Right ventricle myocardium superior (tissue), 1 donor: ENCODE measurements at regions not wholly inside any gene's neighbourhood (a gene's known extent, or its start where the extent isn't known, plus 50 kb on each side); places are given as distances from the start of the nearest gene placed in this dataset.

Experiments used
- ATAC-seq: fragments of 200-7000 bp; cut with Tn5 transposase; one replicate; pipeline ENCODE4 v1.9.1; 2020; ENCODE audit warnings: mild to moderate bottlenecking; ENCODE audit not compliant: poor library complexity
- DNase-seq: peaks from one replicate; pipeline ENCODE4 v3.0.0-alpha.2; 2020
- intact Hi-C: fragments of 100-400 bp; cut with DNase I; formaldehyde crosslinking; loops from one replicate; pipeline ENCODE4 v1.11.2; 2022
- donor health status: DM: no; HTN: yes; CAD: no; lungs with severe emphysema.

DNA sequence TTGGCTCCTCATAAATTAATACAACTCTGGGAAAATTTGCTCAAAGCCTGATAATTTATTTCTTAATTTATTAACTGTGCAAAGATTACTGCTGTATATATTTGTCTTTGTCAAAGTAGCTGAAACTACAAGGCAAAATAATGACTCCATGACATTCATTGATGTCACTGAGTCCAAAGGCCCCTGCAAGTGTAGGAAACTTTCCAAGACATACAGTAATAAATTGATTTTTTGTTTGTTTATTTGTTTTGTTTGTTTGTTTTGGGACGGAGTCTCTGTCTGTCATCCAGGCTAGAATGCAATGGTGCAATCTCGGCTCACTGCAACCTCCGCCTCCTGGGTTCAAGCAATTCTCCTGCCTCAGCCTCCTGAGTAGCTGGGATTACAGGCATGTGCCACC lies 96.8 kb upstream of the LPP start:
- ATAC-seq (no peak), DNase-seq (no peak)
- intact Hi-C loops: loop anchor here (10.0 kb wide), 1 partner anchor 98 kb away; the partner anchor contains the start of gene LPP

GRCh38 chr3:188058569-188059184 lies 95.3 kb upstream of the LPP start:
- DNase-seq: no peak
- intact Hi-C loops: loop anchor here (10.0 kb wide), 1 partner anchor 96 kb away; the partner anchor contains the start of gene LPP
- ATAC-seq: no peak

GRCh38 chr3:188059351-188059750 lies 94.6 kb upstream of the LPP start:
- DNase-seq: no peak
- ATAC-seq: no peak
- intact Hi-C loops: loop anchor here (10.0 kb wide), 1 partner anchor 95 kb away; the partner anchor contains the start of gene LPP

DNA sequence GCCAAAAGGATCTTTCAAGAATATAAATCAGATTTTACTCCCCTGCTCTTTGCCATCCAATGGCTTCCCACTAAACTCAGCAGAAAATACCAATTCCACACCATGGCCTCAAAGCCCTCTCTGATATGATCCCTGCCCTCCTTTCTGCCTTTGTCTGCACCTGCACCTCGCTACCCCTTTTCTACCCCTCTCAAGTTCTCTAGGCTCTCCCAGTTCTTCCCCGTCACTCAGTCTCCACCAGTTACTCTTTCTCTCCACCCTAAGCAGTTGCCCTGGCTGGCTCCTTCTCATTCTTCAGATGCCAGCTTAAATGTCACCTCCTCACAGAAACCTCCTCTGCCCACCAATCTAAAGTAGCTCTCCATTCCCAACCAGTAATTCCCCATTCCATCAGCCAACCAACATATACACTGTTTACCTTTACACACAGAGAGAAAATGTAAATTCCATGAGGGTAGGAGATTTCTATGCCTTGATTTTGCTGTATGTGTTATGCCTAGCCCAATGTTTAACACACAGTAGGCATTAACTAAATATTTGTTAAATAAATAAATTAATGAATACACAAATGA lies 93.6 kb upstream of the LPP start:
- DNase-seq: no peak
- intact Hi-C loops: no loop called here
- ATAC-seq: no peak

DNA sequence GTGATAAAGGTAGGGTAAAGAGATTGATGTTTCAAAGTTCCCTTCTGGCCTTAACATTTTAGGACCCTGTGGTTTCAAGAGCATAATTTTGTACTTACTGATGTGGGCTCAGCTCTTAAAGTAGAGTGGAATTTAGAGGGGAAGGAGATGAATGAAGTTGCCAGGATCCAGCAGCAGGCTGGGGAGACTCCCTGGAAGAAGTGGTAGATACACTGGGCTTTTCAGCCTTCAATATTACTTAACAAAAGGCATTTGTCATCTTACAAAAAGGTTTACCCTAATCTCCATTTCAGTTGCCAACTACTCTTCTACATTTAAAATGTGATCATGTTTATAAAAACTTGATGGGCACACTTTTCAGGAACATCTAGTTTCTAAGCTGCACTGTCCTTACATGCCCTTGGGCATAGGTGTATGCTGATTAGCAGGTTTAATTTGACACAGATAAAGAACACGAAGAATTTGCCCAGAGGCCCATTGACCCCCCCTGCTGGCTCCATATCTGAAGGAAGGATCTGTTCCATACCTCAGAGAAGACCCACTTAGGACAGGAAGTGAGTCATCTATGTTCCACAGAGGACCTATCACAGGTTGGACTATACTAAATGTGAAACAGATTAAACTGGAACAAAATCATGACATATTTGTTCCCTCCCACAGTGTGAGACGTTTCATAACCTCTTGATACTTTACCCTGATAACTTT lies 93.0 kb upstream of the LPP start:
- intact Hi-C loops: no loop called here
- DNase-seq (no peak), ATAC-seq (peak; percentile 25)

DNA sequence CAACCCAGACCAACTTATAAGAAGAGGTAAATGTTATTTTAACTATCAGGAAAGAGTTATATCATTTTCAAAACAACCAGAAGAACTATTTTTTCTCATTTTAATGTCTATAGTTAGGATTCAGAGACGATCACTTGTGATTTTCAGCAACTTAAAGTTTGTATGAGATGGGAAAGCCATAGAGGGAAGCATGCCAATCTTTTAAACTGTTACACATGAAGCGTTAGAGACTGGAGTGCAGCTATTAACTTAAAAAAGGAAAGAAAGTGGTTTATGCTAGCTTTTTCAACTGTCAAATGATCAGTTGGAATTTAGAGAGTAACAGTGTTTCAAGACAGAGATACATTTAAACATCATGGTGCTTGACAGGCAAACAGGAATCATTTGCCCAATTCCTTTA lies 91.7 kb upstream of the LPP start:
- DNase-seq (no peak), ATAC-seq (no peak)
- intact Hi-C loops: no loop called here

- intact Hi-C loops: no loop called here
- ATAC-seq: no peak
These were observed 89.0 kb upstream of the LPP start for GRCh38 chr3:188064831-188065493.

DNA sequence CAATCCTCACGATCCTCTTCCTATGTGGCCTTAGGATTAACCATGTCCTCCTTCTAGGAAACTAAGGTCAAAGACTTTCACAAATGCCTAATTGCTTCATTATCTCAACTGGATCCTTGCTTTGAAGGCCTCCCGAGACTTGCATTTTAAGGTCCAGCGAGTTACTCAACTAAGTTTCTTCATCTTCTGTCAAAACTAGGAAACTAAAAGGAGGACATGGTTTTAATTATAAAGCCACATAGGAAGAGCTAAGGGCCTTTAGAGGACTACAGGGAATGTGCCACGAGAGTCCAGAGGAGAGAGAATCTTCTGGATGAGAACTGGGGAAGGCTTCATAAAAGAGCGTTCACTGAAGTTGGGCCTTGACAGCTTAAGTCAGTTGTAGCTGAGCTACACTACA lies 87.8 kb upstream of the LPP start:
- intact Hi-C loops: no loop called here
- ATAC-seq: no peak

More at GRCh38 chr3:188064831-188065493, 89.0 kb upstream of the LPP start:
- no peak for DNase-seq

DNA sequence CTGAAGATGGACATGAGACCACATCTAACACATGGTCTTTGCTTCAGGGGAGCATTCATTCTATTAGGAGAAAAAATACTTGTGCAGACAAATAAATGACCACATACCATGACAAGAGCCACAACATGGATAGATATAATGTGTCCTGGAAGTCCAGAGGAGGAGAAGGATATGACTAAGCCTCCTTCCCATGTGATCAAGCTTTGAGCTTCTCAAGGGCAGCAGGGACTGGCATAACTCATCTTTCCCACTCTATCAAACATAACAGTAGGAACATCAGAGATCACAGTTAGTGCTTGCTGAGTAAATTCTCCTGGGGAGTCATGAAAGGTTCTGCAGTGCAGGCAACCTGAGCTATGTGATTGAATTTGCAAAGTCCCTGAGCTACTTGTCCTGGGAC lies 86.0 kb upstream of the LPP start:
- DNase-seq: no peak
- intact Hi-C loops: no loop called here
- ATAC-seq: no peak

More for the DNA sequence above, 87.8 kb upstream of the LPP start:
- no peak for DNase-seq

GRCh38 chr3:188068342-188068741 lies 85.6 kb upstream of the LPP start:
- intact Hi-C loops: no loop called here
- DNase-seq (no peak), ATAC-seq (no peak)

DNA sequence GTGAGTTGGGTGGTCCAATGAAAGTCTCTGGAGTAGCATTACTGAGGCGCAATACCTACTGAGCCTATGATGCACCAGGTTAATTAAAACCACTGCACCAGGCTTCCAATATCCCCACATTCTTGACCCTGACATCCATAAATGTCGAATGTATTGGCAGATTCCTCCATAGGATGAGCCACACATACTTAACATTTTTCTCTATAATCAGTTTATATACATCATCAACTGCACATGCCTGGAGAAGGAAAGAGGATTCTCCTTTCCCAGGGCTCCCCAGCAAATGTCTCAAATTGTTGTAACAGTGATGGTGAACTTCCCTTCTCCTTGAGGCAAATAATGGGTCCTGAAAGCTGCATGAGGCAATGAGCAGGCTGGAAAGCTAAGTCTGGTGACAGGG lies 82.3 kb upstream of the LPP start:
- intact Hi-C loops: no loop called here
- ATAC-seq (no peak), DNase-seq (no peak)

DNA sequence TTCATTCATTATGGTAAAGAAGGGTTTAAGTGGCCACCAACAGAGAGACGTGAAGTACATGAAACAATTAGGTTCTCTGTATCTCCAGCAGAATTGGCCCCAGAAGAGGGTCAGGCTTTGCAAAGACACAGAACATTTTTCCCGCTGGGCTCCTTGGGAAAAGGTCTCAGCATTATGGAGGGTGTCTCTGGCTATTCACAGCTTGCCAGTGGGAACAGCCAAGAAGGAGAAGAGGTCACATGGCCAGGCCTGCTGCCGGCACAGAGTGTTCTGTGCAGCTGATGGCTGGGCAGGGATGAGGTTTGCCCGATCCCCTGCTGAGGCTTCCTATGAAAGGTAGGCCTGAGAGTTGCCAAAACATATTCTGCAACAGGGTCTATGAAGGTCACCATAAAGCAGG lies 77.8 kb upstream of the LPP start:
- peak; percentile 67 for ATAC-seq
- peak; percentile 55 for DNase-seq
- intact Hi-C loops: no loop called here

DNA sequence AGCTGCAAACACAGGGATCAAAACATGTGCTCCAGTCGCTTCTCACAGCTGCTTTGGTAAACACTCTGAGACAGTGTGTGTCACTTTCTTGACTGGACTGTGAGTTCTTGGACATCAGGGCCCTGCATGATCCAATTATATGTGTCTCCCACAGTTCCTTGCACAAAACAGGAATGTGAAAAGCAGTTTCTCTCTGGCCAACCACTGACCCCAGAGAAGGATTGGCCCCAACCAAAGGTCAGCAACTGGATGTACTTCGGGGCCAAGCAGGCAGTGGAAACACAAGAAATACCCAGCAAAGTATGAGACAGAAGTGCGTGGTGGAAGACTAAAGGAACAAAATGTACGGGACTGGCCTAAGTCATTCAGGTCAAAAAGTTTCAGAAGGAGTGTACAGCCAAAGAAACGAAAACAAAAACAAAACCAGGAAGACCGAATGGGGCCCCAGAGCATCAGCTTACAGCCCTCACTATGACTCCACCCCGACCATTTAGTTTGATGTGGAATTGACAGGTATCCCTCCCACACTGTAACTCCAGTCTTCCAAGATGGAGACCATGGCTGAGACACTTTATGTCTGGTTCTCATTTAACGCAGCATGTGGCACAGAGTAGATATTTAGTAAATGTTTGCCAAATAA lies 76.7 kb upstream of the LPP start:
- intact Hi-C loops: no loop called here
- DNase-seq: peak; percentile 45
- peak; percentile 59 for ATAC-seq

DNA sequence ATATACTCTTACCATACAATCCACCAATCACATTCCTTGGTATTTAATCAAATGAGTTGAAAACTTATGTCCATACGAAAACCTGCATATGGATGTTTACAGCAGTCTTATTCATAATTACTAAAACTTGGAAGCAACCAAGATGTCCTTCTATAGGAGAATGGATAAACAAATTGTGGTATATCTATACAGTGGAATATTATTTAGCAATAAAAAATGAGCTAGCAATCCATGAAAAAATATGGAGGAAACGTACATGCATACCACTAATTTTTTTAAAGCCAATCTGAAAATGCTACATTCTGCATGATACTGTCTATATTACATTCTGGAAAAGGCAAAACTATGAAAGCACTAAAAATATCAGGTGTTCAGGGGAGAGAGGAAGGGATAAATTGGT lies 73.9 kb upstream of the LPP start:
- DNase-seq: no peak
- no peak for ATAC-seq
- intact Hi-C loops: no loop called here

DNA sequence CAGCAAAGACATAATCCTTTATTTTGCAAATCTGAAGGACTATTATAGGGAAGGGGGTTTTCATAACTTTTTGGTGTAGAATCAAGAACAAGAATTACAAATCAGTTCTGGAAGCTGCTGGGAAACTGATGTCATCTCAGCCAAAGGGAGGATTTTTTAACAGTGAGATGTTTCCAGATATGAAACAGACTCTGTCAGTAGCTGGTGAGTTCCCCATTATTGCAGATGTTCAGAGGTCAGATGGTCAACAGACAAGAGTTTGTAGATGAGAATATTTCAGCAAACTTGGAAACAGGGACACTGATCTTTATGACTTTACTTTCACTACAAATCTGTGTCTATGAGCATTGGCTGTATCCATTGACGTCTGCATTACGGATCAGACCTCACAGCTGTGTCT lies 71.9 kb upstream of the LPP start:
- peak; percentile 47 for ATAC-seq
- intact Hi-C loops: no loop called here
- DNase-seq: no peak

DNA sequence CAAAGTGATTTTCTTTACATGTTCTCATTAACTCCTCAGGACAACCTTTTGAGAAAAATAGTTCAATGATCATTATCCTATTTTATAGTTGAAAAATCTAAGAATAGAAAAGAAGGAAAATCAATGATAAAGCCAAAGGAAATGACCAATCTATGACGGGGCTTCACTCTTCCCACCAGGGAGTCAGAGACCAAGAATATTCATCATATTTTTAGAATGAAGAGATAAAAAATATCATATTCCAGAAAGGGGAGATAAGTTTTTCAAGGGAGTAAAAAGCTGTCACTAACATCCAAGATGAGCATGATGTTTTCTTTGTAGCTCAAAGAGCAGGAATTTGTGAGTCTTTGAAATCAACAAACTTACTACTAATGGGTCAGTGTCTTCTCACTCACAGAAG lies 71.5 kb upstream of the LPP start:
- ATAC-seq (no peak), DNase-seq (no peak)
- intact Hi-C loops: no loop called here

DNA sequence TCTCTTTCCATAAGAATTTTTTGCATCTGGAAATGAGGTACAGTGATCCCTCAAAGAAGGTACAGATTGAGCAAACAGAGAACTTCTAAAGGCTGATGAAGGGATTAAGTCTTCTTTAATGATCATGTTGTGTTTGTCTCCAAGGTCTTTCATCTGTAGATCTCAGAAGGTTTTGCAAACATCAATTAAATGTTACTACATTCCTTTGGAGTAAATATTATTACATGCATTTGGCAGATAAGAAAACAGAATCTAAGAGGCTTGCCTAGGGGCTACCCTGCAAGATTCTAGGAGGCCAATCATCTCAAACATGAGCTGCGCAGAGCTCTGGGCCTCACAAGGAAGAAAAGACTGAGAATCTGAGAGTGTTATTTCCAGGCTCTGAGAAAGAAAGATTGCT lies 70.9 kb upstream of the LPP start:
- DNase-seq (no peak), ATAC-seq (no peak)
- intact Hi-C loops: no loop called here

GRCh38 chr3:188084752-188085583 lies 69.0 kb upstream of the LPP start:
- DNase-seq (no peak), ATAC-seq (no peak)
- intact Hi-C loops: no loop called here
